Keratinocyte (primary cell): ENCODE measurements at regions not wholly inside any gene's neighbourhood (a gene's known extent, or its start where the extent isn't known, plus 50 kb on each side); places are given as distances from the start of the nearest gene placed in this dataset.

Experiments
- DNase-seq: peaks from one replicate; pipeline ENCODE4 v3.0.0-alpha.2; 2011; ENCODE audit warnings: low read depth, missing footprints, low spot score
- FAIRE-seq: peaks from 2 replicates; lab custom pipeline; 2011; peaks lifted over from hg19 to GRCh38; lab: Jason Lieb, UNC
- H2AFZ ChIP-seq: 2 replicates; pipeline ENCODE4 v1.6.0; 2012; ENCODE audit warnings: low read length, control low read depth, inconsistent platforms; ENCODE audit not compliant: control insufficient read depth
- H3K27ac ChIP-seq: 2 replicates; pipeline ENCODE4 v1.5.1; 2011; ENCODE audit warnings: low read length; ENCODE audit not compliant: control insufficient read depth, insufficient read depth
- H3K27me3 ChIP-seq: 3 replicates; pipeline ENCODE4 v1.6.0; 2011; ENCODE audit warnings: low read length; ENCODE audit not compliant: control insufficient read depth, insufficient read depth; ENCODE audit errors: extremely low read depth
- H3K36me3 ChIP-seq, 2 experiments: 2 replicates in 1 of 2; 3 replicates in 1 of 2; pipeline ENCODE4 v1.5.1; 2011; ENCODE audit warnings: low read length in 2 of 2, mild to moderate bottlenecking in 1 of 2; ENCODE audit not compliant: control insufficient read depth in 2 of 2, insufficient read depth in 2 of 2; ENCODE audit errors: extremely low read depth in 1 of 2
- H3K4me1 ChIP-seq: 3 replicates; pipeline ENCODE4 v1.5.1; 2011; ENCODE audit warnings: low read length; ENCODE audit not compliant: control insufficient read depth, insufficient read depth; ENCODE audit errors: extremely low read depth
- H3K4me2 ChIP-seq: 3 replicates; pipeline ENCODE4 v1.6.0; 2011; ENCODE audit warnings: low read depth, low read length; ENCODE audit not compliant: control insufficient read depth, insufficient read depth; ENCODE audit errors: extremely low read depth
- H3K4me3 ChIP-seq, 3 experiments: fragments of 200-600 bp in 1 of 3; sonication (generic) in 1 of 3; 2 replicates in 2 of 3; 3 replicates in 1 of 3; pipeline ENCODE4 v1.5.1; 2011 to 2016; ENCODE audit warnings: low read length in 3 of 3, mild to moderate bottlenecking in 3 of 3, control low read depth in 2 of 3, inconsistent platforms in 1 of 3, low read depth in 1 of 3, mixed read lengths in 1 of 3, mixed run types in 1 of 3, moderate library complexity in 1 of 3; ENCODE audit not compliant: control insufficient read depth in 2 of 3, insufficient read depth in 2 of 3; ENCODE audit errors: extremely low read depth in 1 of 3
- H3K79me2 ChIP-seq: 2 replicates; pipeline ENCODE4 v1.6.0; 2012; ENCODE audit warnings: low read length; ENCODE audit not compliant: control insufficient read depth, insufficient read depth
- H3K9ac ChIP-seq: 3 replicates; pipeline ENCODE4 v1.6.0; 2011; ENCODE audit warnings: low read length; ENCODE audit not compliant: control insufficient read depth, insufficient read depth; ENCODE audit errors: extremely low read depth
- H3K9me1 ChIP-seq: 3 replicates; pipeline ENCODE4 v1.6.0; 2011; ENCODE audit warnings: low read length; ENCODE audit not compliant: control insufficient read depth, insufficient read depth; ENCODE audit errors: extremely low read depth
- H3K9me3 ChIP-seq: 2 replicates; pipeline ENCODE4 v1.5.1; 2012; ENCODE audit warnings: low read depth, low read length; ENCODE audit not compliant: control insufficient read depth
- H4K20me1 ChIP-seq: 3 replicates; pipeline ENCODE4 v1.6.0; 2011; ENCODE audit warnings: low read length; ENCODE audit not compliant: control insufficient read depth, insufficient read depth; ENCODE audit errors: extremely low read depth
- EZH2 ChIP-seq: IDR thresholded peaks from one replicate; pipeline ENCODE4 v1.6.1; 2012; ENCODE audit warnings: inconsistent platforms, mild to moderate bottlenecking, low read length, moderate library complexity
- dilution Hi-C: fragments of 300-500 bp; cut with MboI; formaldehyde crosslinking; loops from one replicate; pipeline ENCODE4 v1.7.0; 2020; ENCODE audit warnings: low sequenced_read_pairs; ENCODE audit not compliant: extremely low pct_ligation_motif_present
- TF ChIP-seq, protein P1 (sequence below), 3 experiments: IDR thresholded peaks in 1 of 3; conservative IDR thresholded peaks in 1 of 3; optimal IDR thresholded peaks in 1 of 3; 2 replicates in 2 of 3; 3 replicates in 1 of 3; pipeline versions ENCODE3 to v1.5.1; 2011; ENCODE audit warnings: low read length in 3 of 3, mild to moderate bottlenecking in 3 of 3, moderate library complexity in 2 of 3, control low read depth in 1 of 3, inconsistent platforms in 1 of 3; ENCODE audit not compliant: insufficient read depth in 2 of 3; ENCODE audit errors: extremely low read depth in 1 of 3

GRCh38 chr12:91882910-91883309 is 262.7 kb downstream of the BTG1 start:
- no peak overlapping the region for H3K9ac ChIP-seq
- TF ChIP-seq, protein P1, sequence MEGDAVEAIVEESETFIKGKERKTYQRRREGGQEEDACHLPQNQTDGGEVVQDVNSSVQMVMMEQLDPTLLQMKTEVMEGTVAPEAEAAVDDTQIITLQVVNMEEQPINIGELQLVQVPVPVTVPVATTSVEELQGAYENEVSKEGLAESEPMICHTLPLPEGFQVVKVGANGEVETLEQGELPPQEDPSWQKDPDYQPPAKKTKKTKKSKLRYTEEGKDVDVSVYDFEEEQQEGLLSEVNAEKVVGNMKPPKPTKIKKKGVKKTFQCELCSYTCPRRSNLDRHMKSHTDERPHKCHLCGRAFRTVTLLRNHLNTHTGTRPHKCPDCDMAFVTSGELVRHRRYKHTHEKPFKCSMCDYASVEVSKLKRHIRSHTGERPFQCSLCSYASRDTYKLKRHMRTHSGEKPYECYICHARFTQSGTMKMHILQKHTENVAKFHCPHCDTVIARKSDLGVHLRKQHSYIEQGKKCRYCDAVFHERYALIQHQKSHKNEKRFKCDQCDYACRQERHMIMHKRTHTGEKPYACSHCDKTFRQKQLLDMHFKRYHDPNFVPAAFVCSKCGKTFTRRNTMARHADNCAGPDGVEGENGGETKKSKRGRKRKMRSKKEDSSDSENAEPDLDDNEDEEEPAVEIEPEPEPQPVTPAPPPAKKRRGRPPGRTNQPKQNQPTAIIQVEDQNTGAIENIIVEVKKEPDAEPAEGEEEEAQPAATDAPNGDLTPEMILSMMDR (optimal IDR thresholded peaks at IDR 0.05 in 1 of 3, IDR thresholded peaks at IDR 0.05 in 1 of 3, conservative IDR thresholded peaks at IDR 0.05 in 1 of 3; ENCODE audit: extremely low read depth in 1 of 3, insufficient read depth in 2 of 3, low read length in 3 of 3): no peak
- TF ChIP-seq EZH2: no peak
- no peak overlapping the region for H3K4me3 ChIP-seq
- no peaks in the 10 kb centered on the region for H3K36me3 ChIP-seq
- no peaks in the 10 kb centered on the region for H3K9me3 ChIP-seq
- no peaks in the 10 kb centered on the region for H3K27me3 ChIP-seq
- peaks cover 5% of the 10 kb centered on the region for H3K4me1 ChIP-seq
- dilution Hi-C loops: no loop called here
- H3K9me1 ChIP-seq: no peaks in the 10 kb centered on the region
- H2AFZ ChIP-seq: no peak overlapping the region
- H3K4me2 ChIP-seq: no peak overlapping the region
- no peaks in the 10 kb centered on the region for H4K20me1 ChIP-seq
- H3K79me2 ChIP-seq: no peaks in the 10 kb centered on the region
- no peak overlapping the region for H3K27ac ChIP-seq
- FAIRE-seq: no peak
- DNase-seq: no peak

- dilution Hi-C loops: no loop called here
These were observed 265.1 kb downstream of the BTG1 start for GRCh38 chr12:91880528-91880927.

More at GRCh38 chr12:91880528-91880927, 265.1 kb downstream of the BTG1 start:
- H3K36me3 ChIP-seq: no peaks in the 10 kb centered on the region
- no peak overlapping the region for H3K4me3 ChIP-seq
- FAIRE-seq (no peak), DNase-seq (no peak)
- no peaks in the 10 kb centered on the region for H3K9me1 ChIP-seq
- H3K27ac ChIP-seq: no peak overlapping the region
- H3K27me3 ChIP-seq: no peaks in the 10 kb centered on the region
- H4K20me1 ChIP-seq: no peaks in the 10 kb centered on the region
- TF ChIP-seq, protein P1 (optimal IDR thresholded peaks at IDR 0.05 in 1 of 3, IDR thresholded peaks at IDR 0.05 in 1 of 3, conservative IDR thresholded peaks at IDR 0.05 in 1 of 3; ENCODE audit: extremely low read depth in 1 of 3, insufficient read depth in 2 of 3, low read length in 3 of 3): no peak
- no peak for TF ChIP-seq EZH2
- no peak overlapping the region for H3K4me2 ChIP-seq
- no peaks in the 10 kb centered on the region for H3K9me3 ChIP-seq
- no peaks in the 10 kb centered on the region for H3K79me2 ChIP-seq
- no peak overlapping the region for H2AFZ ChIP-seq
- no peaks in the 10 kb centered on the region for H3K4me1 ChIP-seq
- no peak overlapping the region for H3K9ac ChIP-seq
